BLaER1 treated with 17β-estradiol and CSF1 and Interleukin-3, amounts not matched to agents 10 nM and 100 nM (cell line): ENCODE measurements at regions not wholly inside any gene's neighbourhood (a gene's known extent, or its start where the extent isn't known, plus 50 kb on each side); places are given as distances from the start of the nearest gene placed in this dataset.

Source experiments
- H3K27ac ChIP-seq, 11 experiments: shearing (Covaris generic); formaldehyde crosslinking; 2 replicates each; pipeline ENCODE4 v1.8.1; 2022
- H3K27me3 ChIP-seq, 11 experiments: shearing (Covaris generic); formaldehyde crosslinking; 2 replicates each; pipeline ENCODE4 v1.8.1; 2022
- H3K36me3 ChIP-seq, 11 experiments: shearing (Covaris generic); formaldehyde crosslinking; 2 replicates each; pipeline ENCODE4 v1.8.1; 2022
- H3K4me1 ChIP-seq, 10 experiments: shearing (Covaris generic); formaldehyde crosslinking; 2 replicates each; pipeline ENCODE4 v1.8.1; 2022
- H3K4me2 ChIP-seq, 11 experiments: shearing (Covaris generic); formaldehyde crosslinking; 2 replicates each; pipeline ENCODE4 v1.8.1; 2022
- H3K4me3 ChIP-seq, 10 experiments: shearing (Covaris generic); formaldehyde crosslinking; 2 replicates each; pipeline ENCODE4 v1.8.1; 2022
- H3K9ac ChIP-seq, 11 experiments: shearing (Covaris generic); formaldehyde crosslinking; 2 replicates each; pipeline ENCODE4 v1.8.1; 2022
- H3K9me3 ChIP-seq, 11 experiments: shearing (Covaris generic); formaldehyde crosslinking; replicated peaks in 1 of 11; 2 replicates each; pipeline ENCODE4 v1.8.1; 2022
- H4K20me1 ChIP-seq, 11 experiments: shearing (Covaris generic); formaldehyde crosslinking; 2 replicates each; pipeline ENCODE4 v1.8.1; 2022
- Cebpa-rat ChIP-seq, 11 experiments: shearing (Covaris generic); IDR thresholded peaks; 2 replicates each; pipeline ENCODE4 v1.8.1; 2022

DNA sequence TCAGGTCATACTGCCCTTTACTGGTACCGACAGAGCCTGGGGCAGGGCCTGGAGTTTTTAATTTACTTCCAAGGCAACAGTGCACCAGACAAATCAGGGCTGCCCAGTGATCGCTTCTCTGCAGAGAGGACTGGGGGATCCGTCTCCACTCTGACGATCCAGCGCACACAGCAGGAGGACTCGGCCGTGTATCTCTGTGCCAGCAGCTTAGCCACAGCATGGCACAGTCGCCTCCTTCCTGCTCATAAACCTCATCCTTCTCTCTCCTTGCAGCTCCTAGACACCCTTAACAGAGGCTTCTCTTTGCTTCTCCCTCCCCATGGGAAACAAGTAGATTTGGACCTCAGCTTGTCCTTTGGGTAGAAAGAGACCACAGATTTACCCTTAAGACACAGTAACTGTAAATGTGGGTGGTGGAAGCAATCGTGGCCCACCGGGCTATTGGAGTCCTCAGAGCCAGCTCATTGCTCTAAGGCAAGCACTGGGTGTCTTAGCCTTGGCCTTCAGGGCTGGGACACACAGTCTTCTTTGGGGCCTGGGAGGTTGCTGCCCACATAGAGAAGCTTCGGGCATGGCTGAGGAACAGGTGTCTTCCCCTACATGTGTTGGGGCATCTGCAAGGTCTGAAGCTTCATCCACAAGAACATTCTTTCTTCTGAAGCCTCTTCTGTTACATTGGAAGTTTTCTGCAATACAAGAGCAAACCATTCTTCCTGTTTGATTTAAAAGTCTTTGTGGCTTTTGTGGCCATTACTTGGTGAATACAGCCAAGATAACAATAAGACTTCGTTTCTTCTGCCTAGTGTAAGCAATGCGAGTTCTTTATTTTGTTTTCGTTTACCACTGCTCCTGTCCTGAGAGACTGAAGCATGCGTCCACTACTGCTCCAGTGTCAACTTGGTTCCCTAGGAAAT lies 95.5 kb upstream of the PRSS58 start:
- Histone ChIP-seq H3K4me2 (peak overlapping the region in 8 of 11 experiments; percentile 20 to 56 (median 38); a peak in 10 of 22 replicates), H3K9ac (no peak overlapping the region)

DNA sequence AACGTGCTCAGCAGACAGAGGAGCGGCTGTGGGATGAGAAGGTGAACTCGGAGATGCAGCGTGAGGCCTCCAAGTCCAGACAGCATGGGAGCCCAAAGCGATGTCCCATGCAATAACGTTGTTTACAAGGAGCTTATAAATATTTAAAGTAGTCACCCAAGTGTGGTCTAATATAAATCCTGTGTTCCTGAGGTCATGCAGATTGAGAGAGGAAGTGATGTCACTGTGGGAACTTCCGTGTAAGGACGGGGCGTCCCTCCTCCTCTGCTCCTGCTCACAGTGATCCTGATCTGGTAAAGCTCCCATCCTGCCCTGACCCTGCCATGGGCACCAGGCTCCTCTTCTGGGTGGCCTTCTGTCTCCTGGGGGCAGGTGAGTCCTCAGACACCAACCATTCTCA lies 94.7 kb upstream of the PRSS58 start:
- no peaks in the 10 kb centered on the region for H3K36me3 ChIP-seq
- H3K4me1 ChIP-seq = peaks cover 0 to 28% (median 11%) of the 10 kb centered on the region in 10 experiments; a peak in 13 of 20 replicates
- no peaks in the 10 kb centered on the region for H3K9me3 ChIP-seq
- H3K27ac ChIP-seq = no peak overlapping the region
- peak overlapping the region in 4 of 11 experiments; percentile 1 to 51 (median 26); a peak in 5 of 22 replicates for H3K4me2 ChIP-seq
- H3K4me3 ChIP-seq = no peak overlapping the region
- no peaks in the 10 kb centered on the region for H3K27me3 ChIP-seq
- no peaks in the 10 kb centered on the region for H4K20me1 ChIP-seq
- H3K9ac ChIP-seq = no peak overlapping the region
- TF ChIP-seq Cebpa-rat (IDR thresholded peaks at IDR 0.05) = no peak

More for the DNA sequence above, 95.5 kb upstream of the PRSS58 start:
- Histone ChIP-seq H3K9me3 (no peaks in the 10 kb centered on the region), H3K36me3 (no peaks in the 10 kb centered on the region), H3K4me1 (peaks cover 0 to 37% (median 19%) of the 10 kb centered on the region in 10 experiments; a peak in 15 of 20 replicates), H3K27me3 (no peaks in the 10 kb centered on the region), H4K20me1 (no peaks in the 10 kb centered on the region), H3K4me3 (no peak overlapping the region), H3K27ac (no peak overlapping the region)
- TF ChIP-seq Cebpa-rat (IDR thresholded peaks at IDR 0.05) = no peak

DNA sequence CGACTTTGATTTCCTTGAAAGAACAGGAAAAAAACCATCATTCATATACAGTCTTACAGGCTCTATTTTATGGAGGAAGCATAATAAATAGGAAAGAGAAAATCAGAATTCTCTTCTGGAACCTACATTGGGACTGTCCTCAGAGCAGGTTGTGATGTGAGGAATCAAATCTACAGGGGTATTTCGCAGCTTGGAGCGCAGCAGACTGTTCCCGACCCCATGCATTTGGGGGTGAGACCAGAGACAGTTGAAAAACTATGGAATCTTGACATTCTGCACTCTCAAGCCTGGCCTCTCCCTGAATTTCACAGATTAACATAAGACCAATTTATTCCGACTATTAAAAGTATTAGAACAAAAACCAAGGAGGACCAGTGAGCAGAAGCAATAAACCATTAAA lies 93.3 kb upstream of the PRSS58 start:
- H3K27me3 ChIP-seq = no peaks in the 10 kb centered on the region
- H3K27ac ChIP-seq = no peak overlapping the region
- no peaks in the 10 kb centered on the region for H3K36me3 ChIP-seq
- no peaks in the 10 kb centered on the region for H4K20me1 ChIP-seq
- no peak overlapping the region for H3K9ac ChIP-seq
- no peaks in the 10 kb centered on the region for H3K9me3 ChIP-seq
- H3K4me1 ChIP-seq = peaks cover 0 to 26% (median 11%) of the 10 kb centered on the region in 10 experiments; a peak in 13 of 20 replicates
- no peak overlapping the region for H3K4me3 ChIP-seq
- H3K4me2 ChIP-seq = no peak overlapping the region
- no peak for TF ChIP-seq Cebpa-rat (IDR thresholded peaks at IDR 0.05)

DNA sequence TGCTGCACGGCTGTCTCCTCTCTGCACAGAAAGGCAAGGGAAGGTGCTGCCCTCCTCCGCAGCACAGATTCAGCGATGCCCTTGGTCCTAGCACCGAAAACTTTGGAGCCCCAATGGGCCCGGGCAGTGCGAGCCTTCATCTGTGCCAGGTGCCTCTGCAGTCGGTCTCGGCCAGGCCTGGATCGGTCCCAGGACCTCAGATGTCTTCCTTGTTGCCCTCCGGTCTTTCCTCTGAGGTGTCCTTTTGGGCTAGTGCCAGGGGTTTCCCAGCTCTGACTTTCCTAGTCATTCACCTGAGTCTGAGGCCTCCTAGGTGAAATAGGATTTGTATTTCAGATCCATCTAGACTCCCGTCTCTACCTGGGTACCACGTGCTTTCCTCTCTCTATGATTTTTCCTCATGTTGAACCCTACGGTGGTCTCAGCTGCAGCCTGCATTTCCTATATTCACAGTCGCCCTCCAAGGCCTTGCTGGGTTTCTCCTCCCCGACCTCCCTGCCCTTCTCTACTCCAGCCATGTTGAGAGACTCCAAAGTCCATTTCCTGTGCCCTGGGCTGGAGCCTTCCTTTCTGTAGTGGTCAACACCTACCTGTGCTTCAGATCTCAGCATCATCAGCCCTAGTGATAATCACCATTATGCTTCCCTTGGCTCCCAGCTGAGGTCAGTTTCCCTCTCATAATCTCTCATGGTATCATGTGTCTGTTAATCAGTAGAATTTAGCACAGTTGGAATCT lies 92.0 kb upstream of the PRSS58 start:
- H3K27me3 ChIP-seq = no peaks in the 10 kb centered on the region
- TF ChIP-seq Cebpa-rat (IDR thresholded peaks at IDR 0.05) = no peak
- H3K9me3 ChIP-seq = peaks cover 0 to 5% (median 3%) of the 10 kb centered on the region in 11 experiments; a peak in 6 of 22 replicates
- H4K20me1 ChIP-seq = no peaks in the 10 kb centered on the region
- H3K4me2 ChIP-seq = peak overlapping the region in 4 of 11 experiments; percentile 8 to 21 (median 16); a peak in 5 of 22 replicates
- H3K4me1 ChIP-seq = peaks cover 0 to 38% (median 23%) of the 10 kb centered on the region in 10 experiments; a peak in 17 of 20 replicates
- H3K4me3 ChIP-seq = no peak overlapping the region
- H3K27ac ChIP-seq = no peak overlapping the region
- H3K9ac ChIP-seq = no peak overlapping the region
- H3K36me3 ChIP-seq = no peaks in the 10 kb centered on the region

DNA sequence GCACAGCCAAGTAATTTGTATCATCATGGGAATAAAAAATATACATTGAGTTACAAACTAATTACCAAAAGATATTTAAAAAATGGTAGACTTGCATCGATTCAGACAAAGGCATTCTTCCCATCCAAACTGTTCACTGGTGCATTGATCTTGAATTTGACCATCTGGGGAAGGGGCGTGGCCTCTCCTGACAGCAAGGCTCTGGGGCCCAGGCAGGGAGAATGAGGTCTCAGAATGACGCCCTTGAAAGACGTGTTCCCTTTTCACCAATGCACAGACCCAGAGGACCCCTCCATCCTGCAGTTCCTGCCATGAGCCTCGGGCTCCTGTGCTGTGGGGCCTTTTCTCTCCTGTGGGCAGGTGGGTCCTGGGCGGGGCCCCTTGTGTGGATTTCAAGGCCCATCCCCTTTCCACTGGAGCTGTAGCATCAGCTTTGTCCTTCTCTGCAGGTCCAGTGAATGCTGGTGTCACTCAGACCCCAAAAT lies 91.1 kb upstream of the PRSS58 start:
- no peaks in the 10 kb centered on the region for H3K27me3 ChIP-seq
- peaks cover 0 to 5% (median 3%) of the 10 kb centered on the region in 11 experiments; a peak in 6 of 22 replicates for H3K9me3 ChIP-seq
- no peaks in the 10 kb centered on the region for H3K36me3 ChIP-seq
- peak overlapping the region in 4 of 11 experiments; percentile 8 to 21 (median 16); a peak in 7 of 22 replicates for H3K4me2 ChIP-seq
- no peak for TF ChIP-seq Cebpa-rat (IDR thresholded peaks at IDR 0.05)
- H3K27ac ChIP-seq = no peak overlapping the region
- peaks cover 0 to 40% (median 22%) of the 10 kb centered on the region in 10 experiments; a peak in 17 of 20 replicates for H3K4me1 ChIP-seq
- H3K9ac ChIP-seq = no peak overlapping the region
- H4K20me1 ChIP-seq = no peaks in the 10 kb centered on the region
- H3K4me3 ChIP-seq = no peak overlapping the region

DNA sequence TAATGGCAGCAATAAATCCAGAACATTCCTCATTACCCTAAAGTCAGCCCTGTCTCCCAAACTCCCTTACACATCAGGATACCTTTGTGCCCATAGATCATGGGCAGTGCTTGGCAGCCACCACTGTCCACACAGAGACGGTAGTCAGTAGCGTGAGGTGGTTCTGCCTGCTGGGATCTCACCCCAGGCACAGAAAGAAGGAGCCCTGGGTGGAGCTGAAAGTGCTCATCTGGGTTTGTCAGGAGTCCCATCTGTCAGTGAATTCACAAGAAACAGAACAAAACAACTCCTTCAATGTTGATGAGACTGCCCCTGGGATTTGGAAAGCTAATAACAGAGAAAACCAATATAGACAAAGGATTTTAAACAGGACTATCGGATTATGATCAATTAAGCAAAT lies 90.2 kb upstream of the PRSS58 start:
- Histone ChIP-seq H3K4me1 (peaks cover 0 to 31% (median 14%) of the 10 kb centered on the region in 10 experiments; a peak in 17 of 20 replicates), H4K20me1 (no peaks in the 10 kb centered on the region), H3K36me3 (no peaks in the 10 kb centered on the region), H3K27me3 (no peaks in the 10 kb centered on the region), H3K4me2 (no peak overlapping the region), H3K4me3 (no peak overlapping the region), H3K27ac (no peak overlapping the region), H3K9ac (no peak overlapping the region), H3K9me3 (peaks cover 0 to 5% (median 3%) of the 10 kb centered on the region in 11 experiments; a peak in 6 of 22 replicates)
- no peak for TF ChIP-seq Cebpa-rat (IDR thresholded peaks at IDR 0.05)

DNA sequence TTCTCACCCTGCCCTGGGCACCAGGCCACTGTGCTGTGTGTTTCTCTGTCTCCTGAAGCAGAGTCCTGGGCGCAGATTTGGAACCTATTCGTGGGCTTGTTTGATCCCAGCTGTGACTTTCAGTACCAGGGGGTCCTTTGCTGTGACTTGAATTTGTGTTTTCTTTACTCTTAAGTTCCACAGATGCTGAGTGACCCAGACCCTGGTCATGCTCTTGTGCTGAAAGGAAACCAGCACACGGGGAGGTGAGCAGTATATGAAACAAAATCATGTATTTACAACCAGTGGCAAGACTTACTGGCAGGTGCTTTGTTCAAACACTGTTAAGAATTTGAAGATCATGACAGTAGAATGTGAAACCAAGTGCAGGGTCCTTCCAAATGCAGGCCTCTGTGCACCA lies 89.2 kb upstream of the PRSS58 start:
- Histone ChIP-seq H3K27me3 (no peaks in the 10 kb centered on the region), H3K36me3 (no peaks in the 10 kb centered on the region), H4K20me1 (no peaks in the 10 kb centered on the region), H3K4me1 (peaks cover 0 to 22% (median 12%) of the 10 kb centered on the region in 10 experiments; a peak in 16 of 20 replicates), H3K9me3 (peaks cover 0 to 5% (median 3%) of the 10 kb centered on the region in 11 experiments; a peak in 6 of 22 replicates), H3K4me2 (no peak overlapping the region), H3K27ac (no peak overlapping the region), H3K9ac (no peak overlapping the region), H3K4me3 (no peak overlapping the region)
- TF ChIP-seq Cebpa-rat (IDR thresholded peaks at IDR 0.05) = no peak

DNA sequence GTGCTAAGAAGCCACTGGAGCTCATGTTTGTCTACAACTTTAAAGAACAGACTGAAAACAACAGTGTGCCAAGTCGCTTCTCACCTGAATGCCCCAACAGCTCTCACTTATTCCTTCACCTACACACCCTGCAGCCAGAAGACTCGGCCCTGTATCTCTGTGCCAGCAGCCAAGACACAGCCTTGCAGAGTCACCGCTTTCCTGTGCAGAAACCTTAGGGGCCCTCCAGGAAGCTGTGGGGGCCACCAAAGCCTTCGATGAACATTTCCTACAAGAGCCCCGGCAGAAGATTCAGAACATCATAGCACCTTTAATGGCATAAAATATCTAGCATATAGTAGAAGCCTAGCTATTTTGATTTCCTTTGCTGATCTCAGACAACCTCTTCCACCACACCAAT lies 88.0 kb upstream of the PRSS58 start:
- Histone ChIP-seq H3K9me3 (peaks cover 0 to 5% (median 3%) of the 10 kb centered on the region in 11 experiments; a peak in 6 of 22 replicates), H3K27me3 (no peaks in the 10 kb centered on the region), H4K20me1 (no peaks in the 10 kb centered on the region), H3K4me1 (peaks cover 0 to 22% (median 12%) of the 10 kb centered on the region in 10 experiments; a peak in 16 of 20 replicates), H3K4me3 (no peak overlapping the region), H3K36me3 (no peaks in the 10 kb centered on the region), H3K4me2 (peak overlapping the region in 9 of 11 experiments; percentile 21 to 71 (median 56); a peak in 18 of 22 replicates), H3K27ac (no peak overlapping the region), H3K9ac (no peak overlapping the region)
- no peak for TF ChIP-seq Cebpa-rat (IDR thresholded peaks at IDR 0.05)
